SK-N-MC (cell line): ENCODE measurements at regions not wholly inside any gene's neighbourhood (a gene's known extent, or its start where the extent isn't known, plus 50 kb on each side); places are given as distances from the start of the nearest gene placed in this dataset.

Source experiments
- DNase-seq: peaks from one replicate; pipeline ENCODE4 v3.0.0-alpha.2; 2011; ENCODE audit warnings: low read depth, low spot score
- H3K27ac ChIP-seq: fragments of 200-600 bp; sonication (generic); 2 replicates; pipeline ENCODE4 v1.5.1; 2016; ENCODE audit warnings: mixed run types
- H3K36me3 ChIP-seq: fragments of 200-600 bp; sonication (generic); 2 replicates; pipeline ENCODE4 v1.6.1; 2017; ENCODE audit warnings: antibody characterized with exemption, low read length, mixed read lengths; ENCODE audit not compliant: insufficient read depth
- H3K4me3 ChIP-seq: fragments of 200-600 bp; sonication (generic); 2 replicates; pipeline ENCODE4 v1.5.1; 2016
- H3K9ac ChIP-seq: fragments of 200-600 bp; sonication (generic); 2 replicates; pipeline ENCODE4 v1.8.0; 2017; ENCODE audit warnings: mixed run types, mixed read lengths; ENCODE audit not compliant: insufficient read length
- H3K9me3 ChIP-seq: fragments of 200-600 bp; sonication (generic); 2 replicates; pipeline ENCODE4 v1.6.1; 2017; ENCODE audit warnings: low read depth, mild to moderate bottlenecking, antibody characterized with exemption, low read length, moderate library complexity, mixed read lengths
- EZH2 ChIP-seq: fragments of 200-600 bp; sonication (generic); IDR thresholded peaks from one replicate; pipeline ENCODE4 v1.6.1; 2017; ENCODE audit warnings: antibody characterized with exemption
- FOXP2 ChIP-seq: optimal IDR thresholded peaks from 2 replicates; pipeline ENCODE3; 2011; ENCODE audit warnings: mild to moderate bottlenecking, moderate library complexity; ENCODE audit not compliant: insufficient read depth; ENCODE audit errors: extremely low read length, control extremely low read depth
- POLR2AphosphoS5 ChIP-seq: IDR thresholded peaks from 2 replicates; pipeline ENCODE4 v1.6.1; 2012; ENCODE audit warnings: mild to moderate bottlenecking, low read depth, low read length, borderline replicate concordance

DNA sequence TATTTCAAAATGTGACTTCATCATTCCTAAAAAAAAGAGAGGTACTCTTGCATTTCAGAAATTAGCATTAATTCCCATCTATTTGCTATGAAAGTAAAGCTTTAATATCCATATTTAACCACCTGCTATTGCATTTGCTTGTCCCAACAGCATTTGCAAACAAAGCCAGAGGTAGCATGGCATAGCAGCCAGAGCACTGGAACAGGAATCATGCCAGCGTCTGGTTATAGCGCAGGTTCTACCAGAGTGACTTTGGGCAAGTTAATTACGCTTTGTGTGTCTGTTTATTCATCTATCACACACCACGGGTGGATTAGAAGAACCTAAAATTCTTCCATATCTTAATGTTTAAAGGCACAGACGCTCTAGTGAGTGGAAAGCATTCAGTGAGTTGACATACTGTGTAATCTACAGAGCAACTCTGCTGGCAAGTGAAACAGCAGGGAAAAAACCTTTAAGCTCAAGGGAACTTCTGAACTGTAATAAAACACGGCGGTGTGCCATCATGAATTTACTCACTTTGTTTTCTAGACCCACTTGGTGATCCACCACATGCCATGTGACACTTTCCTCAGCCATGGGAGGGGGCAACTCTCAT is 76.6 kb upstream of the QRFPR start:
- H3K9me3 ChIP-seq: no peaks in the 10 kb centered on the region
- H3K4me3 ChIP-seq: no peak overlapping the region
- H3K36me3 ChIP-seq: no peaks in the 10 kb centered on the region
- no peak for DNase-seq
- no peak overlapping the region for H3K9ac ChIP-seq
- no peak for TF ChIP-seq EZH2
- TF ChIP-seq FOXP2: no peak
- no peak for TF ChIP-seq POLR2AphosphoS5
- H3K27ac ChIP-seq: no peak overlapping the region

DNA sequence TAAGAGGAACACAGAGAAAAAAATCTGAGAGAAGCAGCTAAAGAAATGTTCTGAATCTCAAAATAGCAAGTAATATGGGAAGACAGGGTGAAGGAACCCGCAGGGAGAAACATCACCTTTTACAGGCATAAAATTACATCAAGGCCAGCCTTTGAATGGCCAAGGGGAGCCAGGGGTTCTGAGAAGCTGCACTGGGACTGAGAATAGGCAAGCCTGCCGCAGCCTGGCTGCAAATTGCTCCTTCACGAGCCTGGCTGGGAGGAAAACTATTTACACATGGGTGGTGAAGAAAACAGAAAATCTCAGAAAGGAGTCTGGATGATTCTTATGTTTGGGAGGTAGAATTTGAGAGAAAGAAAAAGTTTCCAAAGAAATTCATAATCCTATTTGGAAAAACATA is 74.5 kb upstream of the QRFPR start:
- Histone ChIP-seq H3K9me3 (no peaks in the 10 kb centered on the region), H3K27ac (no peak overlapping the region), H3K4me3 (no peak overlapping the region), H3K36me3 (no peaks in the 10 kb centered on the region), H3K9ac (no peak overlapping the region)
- no peak for DNase-seq
- TF ChIP-seq FOXP2: no peak
- TF ChIP-seq POLR2AphosphoS5: no peak
- TF ChIP-seq EZH2: no peak

DNA sequence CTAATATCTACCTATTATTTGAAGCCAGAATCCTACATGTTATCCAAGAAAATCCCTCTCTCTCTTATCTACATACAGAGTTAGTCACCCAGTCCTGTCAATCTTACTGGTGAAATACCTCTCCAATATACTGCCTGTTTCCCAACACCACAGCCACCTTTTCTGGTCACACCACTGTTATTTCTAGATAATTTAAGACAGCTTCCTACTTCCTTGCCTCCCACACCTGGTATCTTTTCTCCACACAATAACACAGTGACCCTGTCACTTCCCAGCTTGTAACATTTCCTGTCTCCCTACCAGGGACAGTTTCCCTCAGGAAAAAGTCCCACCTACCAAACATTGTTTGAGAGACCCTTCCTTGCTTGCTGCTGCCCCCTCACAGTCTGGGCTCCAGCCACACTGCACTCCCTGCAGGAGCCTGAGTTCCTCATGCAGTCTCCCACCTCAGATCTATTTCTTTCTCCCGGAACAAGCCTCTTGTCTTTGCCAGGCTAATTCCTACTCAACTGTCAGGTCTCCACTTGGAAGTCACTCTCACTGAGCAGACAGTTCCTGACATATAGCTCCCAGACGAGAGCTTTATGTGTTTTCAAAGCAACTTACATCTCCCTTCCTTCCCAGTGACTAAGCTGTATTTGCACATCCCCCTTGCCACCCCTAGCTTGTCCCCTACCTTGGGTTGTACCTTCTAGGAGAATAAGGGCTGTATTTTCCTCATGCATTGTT is 73.6 kb upstream of the QRFPR start:
- Histone ChIP-seq H3K9ac (no peak overlapping the region), H3K4me3 (no peak overlapping the region), H3K36me3 (no peaks in the 10 kb centered on the region), H3K27ac (no peak overlapping the region), H3K9me3 (no peaks in the 10 kb centered on the region)
- TF ChIP-seq FOXP2 (no peak), POLR2AphosphoS5 (no peak), EZH2 (no peak)
- no peak for DNase-seq

DNA sequence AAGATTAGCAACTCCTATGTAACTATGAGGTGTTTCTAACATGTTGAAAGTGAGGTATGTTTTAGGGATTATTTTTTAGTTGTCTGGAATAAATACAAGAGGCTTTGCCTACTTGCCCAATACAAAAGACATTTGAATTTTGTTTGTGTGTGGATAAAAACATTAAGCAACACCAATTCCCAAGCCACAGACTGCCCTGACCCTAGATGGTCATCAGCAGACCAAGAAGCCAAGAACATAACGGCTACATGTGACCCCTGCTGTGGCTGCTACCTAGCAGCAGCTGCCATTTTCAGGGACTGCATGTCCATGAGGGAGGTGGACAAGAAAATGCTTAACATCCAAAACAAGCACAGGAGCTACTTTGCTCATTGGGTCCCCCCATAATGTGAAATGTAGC is 70.5 kb upstream of the QRFPR start:
- TF ChIP-seq EZH2: no peak
- no peak for TF ChIP-seq POLR2AphosphoS5
- no peak for TF ChIP-seq FOXP2
- H3K36me3 ChIP-seq: no peaks in the 10 kb centered on the region
- no peaks in the 10 kb centered on the region for H3K9me3 ChIP-seq
- no peak overlapping the region for H3K27ac ChIP-seq
- no peak overlapping the region for H3K4me3 ChIP-seq
- no peak overlapping the region for H3K9ac ChIP-seq
- no peak for DNase-seq

DNA sequence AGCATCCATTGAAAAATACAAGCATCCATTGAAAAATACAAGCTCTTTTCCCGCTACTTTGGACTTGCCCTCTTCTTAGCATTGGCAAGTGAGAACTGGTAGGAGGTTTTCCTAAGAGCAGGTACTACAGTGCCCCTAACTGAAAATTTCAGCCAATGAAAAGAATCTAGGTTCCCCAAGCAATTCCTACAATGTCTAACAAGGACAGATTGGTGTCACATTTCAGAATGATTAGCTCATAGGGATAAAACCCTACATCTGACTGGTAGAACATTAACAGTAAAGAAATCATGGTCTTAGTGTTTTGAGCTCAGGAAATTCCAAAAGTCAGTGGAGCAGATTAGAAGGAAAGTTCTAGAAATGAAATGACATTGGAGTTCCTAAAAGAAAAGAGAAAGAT is 68.6 kb upstream of the QRFPR start:
- H3K27ac ChIP-seq: no peak overlapping the region
- no peak overlapping the region for H3K9ac ChIP-seq
- H3K36me3 ChIP-seq: no peaks in the 10 kb centered on the region
- TF ChIP-seq POLR2AphosphoS5: no peak
- no peak for TF ChIP-seq FOXP2
- TF ChIP-seq EZH2: no peak
- H3K4me3 ChIP-seq: no peak overlapping the region
- DNase-seq: no peak
- H3K9me3 ChIP-seq: no peaks in the 10 kb centered on the region

DNA sequence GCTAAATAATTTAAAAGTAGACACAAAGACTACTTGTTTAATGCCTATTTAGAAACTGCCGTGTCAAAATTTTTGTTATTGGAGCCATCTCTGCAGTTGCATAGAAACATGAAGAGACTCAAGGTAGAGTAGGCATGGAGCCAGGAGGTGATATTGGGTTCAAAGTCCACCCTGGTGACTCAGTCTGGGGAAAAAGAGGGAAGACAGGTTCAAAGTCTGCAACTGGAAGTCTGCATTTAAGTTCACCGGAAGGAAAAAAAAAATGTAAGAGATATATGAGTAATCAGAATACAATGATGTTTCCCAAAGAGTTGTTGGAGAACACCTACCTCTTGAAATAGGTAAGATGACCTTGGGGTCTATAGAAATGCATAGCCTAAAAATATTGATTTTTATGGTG is 67.4 kb upstream of the QRFPR start:
- no peak for DNase-seq
- Histone ChIP-seq H3K36me3 (no peaks in the 10 kb centered on the region), H3K9ac (no peak overlapping the region), H3K4me3 (no peak overlapping the region), H3K9me3 (no peaks in the 10 kb centered on the region), H3K27ac (no peak overlapping the region)
- no peak for TF ChIP-seq EZH2
- TF ChIP-seq POLR2AphosphoS5: no peak
- TF ChIP-seq FOXP2: no peak

DNA sequence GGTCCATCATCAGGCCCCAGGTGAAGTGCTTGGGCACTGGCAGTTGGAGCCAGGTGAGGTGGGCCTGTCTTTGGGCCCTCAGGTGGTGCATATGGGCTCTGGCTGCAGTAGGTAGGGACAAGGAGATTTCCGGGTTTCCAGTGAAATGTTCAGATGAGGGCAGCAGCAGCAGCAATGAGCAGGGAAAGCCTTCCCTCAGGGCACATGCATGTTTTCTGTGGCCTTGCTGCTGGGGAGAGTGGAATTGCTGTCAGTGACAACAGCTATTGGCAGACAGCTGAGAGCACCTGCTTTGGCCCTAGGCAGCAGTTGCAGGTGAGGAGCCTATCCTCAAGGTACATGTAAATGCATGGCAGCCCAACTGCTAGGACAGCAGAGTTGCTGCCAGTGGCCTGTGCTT is 58.9 kb upstream of the QRFPR start:
- TF ChIP-seq EZH2 (no peak), POLR2AphosphoS5 (no peak), FOXP2 (no peak)
- H3K9ac ChIP-seq: no peak overlapping the region
- DNase-seq: no peak
- peaks cover 5% of the 10 kb centered on the region; the same call in 1 of the 2 replicates for H3K9me3 ChIP-seq
- no peak overlapping the region for H3K4me3 ChIP-seq
- no peak overlapping the region for H3K27ac ChIP-seq
- H3K36me3 ChIP-seq: no peaks in the 10 kb centered on the region
